ENCODE measurements at regions not wholly inside any gene's neighbourhood (a gene's known extent, or its start where the extent isn't known, plus 50 kb on each side); places are given as distances from the start of the nearest gene placed in this dataset.

GRCh38 chr6:102670735-102671134 is 1277.2 kb downstream of the GRIK2 start:
- TF ChIP-seq EGR1 (IDR thresholded peaks at IDR 0.05): no peak

- TF ChIP-seq NFIC (IDR thresholded peaks at IDR 0.05) (no peak), TAF1 (IDR thresholded peaks at IDR 0.05; ENCODE audit: low read depth) (no peak), FOXM1 (IDR thresholded peaks at IDR 0.05; ENCODE audit: borderline replicate concordance, low read depth) (no peak), TCF12 (IDR thresholded peaks at IDR 0.05; ENCODE audit: low read depth) (no peak), CREB1 (IDR thresholded peaks at IDR 0.05; ENCODE audit: low read depth) (no peak), USF1 (IDR thresholded peaks at IDR 0.05) (no peak), MAX (IDR thresholded peaks at IDR 0.05) (no peak), EGR1 (IDR thresholded peaks at IDR 0.05) (no peak), REST (IDR thresholded peaks at IDR 0.05; ENCODE audit: low read depth) (no peak), RAD21 (IDR thresholded peaks at IDR 0.05; ENCODE audit: low read depth) (no peak), EP300 (IDR thresholded peaks at IDR 0.05; ENCODE audit: borderline replicate concordance) (no peak), CEBPB (IDR thresholded peaks at IDR 0.05) (no peak), TEAD4 (IDR thresholded peaks at IDR 0.05) (no peak), YY1 (IDR thresholded peaks at IDR 0.05; ENCODE audit: low read depth) (no peak), ZBTB7A (IDR thresholded peaks at IDR 0.05; ENCODE audit: low read depth) (no peak)
These were observed 1269.3 kb downstream of the GRIK2 start for GRCh38 chr6:102662851-102663250.

- no peak for TF ChIP-seq EP300 (IDR thresholded peaks at IDR 0.05; ENCODE audit: borderline replicate concordance)
- TF ChIP-seq REST (IDR thresholded peaks at IDR 0.05; ENCODE audit: low read depth): no peak
- TF ChIP-seq TCF12 (IDR thresholded peaks at IDR 0.05; ENCODE audit: low read depth): no peak
These were observed 1266.8 kb downstream of the GRIK2 start for GRCh38 chr6:102660303-102660702.

- TF ChIP-seq MAX (IDR thresholded peaks at IDR 0.05): no peak
- TF ChIP-seq RAD21 (IDR thresholded peaks at IDR 0.05; ENCODE audit: low read depth): no peak
- TF ChIP-seq CREB1 (IDR thresholded peaks at IDR 0.05; ENCODE audit: low read depth): no peak
- no peak for TF ChIP-seq REST (IDR thresholded peaks at IDR 0.05; ENCODE audit: low read depth)
- TF ChIP-seq USF1 (IDR thresholded peaks at IDR 0.05): no peak
- TF ChIP-seq YY1 (IDR thresholded peaks at IDR 0.05; ENCODE audit: low read depth): no peak
These were observed 1262.3 kb downstream of the GRIK2 start for GRCh38 chr6:102655823-102656222.

GRCh38 chr6:102641426-102641825 is 1247.9 kb downstream of the GRIK2 start:
- TF ChIP-seq TEAD4 (IDR thresholded peaks at IDR 0.05): no peak
- no peak for TF ChIP-seq CREB1 (IDR thresholded peaks at IDR 0.05; ENCODE audit: low read depth)
- no peak for TF ChIP-seq CEBPB (IDR thresholded peaks at IDR 0.05)
- TF ChIP-seq REST (IDR thresholded peaks at IDR 0.05; ENCODE audit: low read depth): no peak

Measured in Ishikawa (cell line).